WTC11 (cell line): ENCODE measurements at regions not wholly inside any gene's neighbourhood (a gene's known extent, or its start where the extent isn't known, plus 50 kb on each side); places are given as distances from the start of the nearest gene placed in this dataset.

Source experiments
- ATAC-seq: fragments of 200-7000 bp; cut with Tn5 transposase; 2 replicates; pipeline ENCODE4 v1.10.0; 2021; ENCODE audit warnings: mild to moderate bottlenecking, moderate library complexity
- CTCF ChIA-PET: fragments of 300-600 bp; sonication (Branson Sonifier 250); formaldehyde crosslinking; loops from one replicate; lab custom pipeline; 2021; ENCODE audit warnings: antibody characterized with exemption; lab: Charles Lee
- POLR2A ChIA-PET: fragments of 350-600 bp; sonication (Branson Sonifier 250); formaldehyde crosslinking; loops from one replicate; lab custom pipeline; 2021; ENCODE audit warnings: antibody characterized with exemption; lab: Charles Lee
- DNase-seq: peaks from one replicate; pipeline ENCODE4 v3.0.0; 2021; ENCODE audit warnings: low spot score
- H3K27ac Mint-ChIP-seq: 2 replicates; pipeline ENCODE4 v1.8.0; 2021; ENCODE audit warnings: mixed read lengths
- H3K27me3 Mint-ChIP-seq: 2 replicates; pipeline ENCODE4 v1.8.0; 2021; ENCODE audit warnings: low read depth, mild to moderate bottlenecking, moderate library complexity, mixed read lengths
- H3K36me3 Mint-ChIP-seq: 2 replicates; pipeline ENCODE4 v1.8.0; 2021; ENCODE audit warnings: mixed read lengths
- H3K4me1 Mint-ChIP-seq: 2 replicates; pipeline ENCODE4 v1.8.0; 2022; ENCODE audit warnings: mixed read lengths
- H3K4me3 Mint-ChIP-seq: 2 replicates; pipeline ENCODE4 v1.8.0; 2021; ENCODE audit warnings: mild to moderate bottlenecking, moderate library complexity, mixed read lengths
- H3K9me3 Mint-ChIP-seq: 2 replicates; pipeline ENCODE4 v1.8.0; 2021; ENCODE audit warnings: mixed read lengths
- ATF2 ChIP-seq: sonication (generic); formaldehyde crosslinking; IDR thresholded peaks from 2 replicates; pipeline ENCODE4 v1.8.1; 2022; ENCODE audit warnings: low read depth, missing genetic modification reagents, borderline replicate concordance
- ATF3 ChIP-seq: sonication (generic); formaldehyde crosslinking; conservative IDR thresholded peaks from 2 replicates; pipeline ENCODE4 v1.8.1; 2022; ENCODE audit warnings: mild to moderate bottlenecking, missing genetic modification reagents
- ATF6 ChIP-seq: sonication (generic); formaldehyde crosslinking; IDR thresholded peaks from 2 replicates; pipeline ENCODE4 v1.8.1; 2023; ENCODE audit warnings: mild to moderate bottlenecking, missing genetic modification reagents
- CBFB ChIP-seq: sonication (generic); formaldehyde crosslinking; IDR thresholded peaks from 2 replicates; pipeline ENCODE4 v1.8.1; 2022; ENCODE audit warnings: mild to moderate bottlenecking, low read depth, missing genetic modification reagents
- CREM ChIP-seq: sonication (generic); formaldehyde crosslinking; IDR thresholded peaks from 2 replicates; pipeline ENCODE4 v1.8.1; 2022; ENCODE audit warnings: mild to moderate bottlenecking, missing genetic modification reagents, moderate library complexity
- FOXJ3 ChIP-seq: sonication (generic); formaldehyde crosslinking; IDR thresholded peaks from 2 replicates; pipeline ENCODE4 v1.9.0; 2021; ENCODE audit warnings: missing genetic modification reagents, mild to moderate bottlenecking, borderline replicate concordance
- FOXK1 ChIP-seq: sonication (generic); formaldehyde crosslinking; IDR thresholded peaks from 2 replicates; pipeline ENCODE4 v1.8.0; 2022; ENCODE audit warnings: mild to moderate bottlenecking, moderate library complexity, missing genetic modification reagents
- GRHL2 ChIP-seq: fragments of 250-450 bp; sonication (Bioruptor Pico); IDR thresholded peaks from 2 replicates; pipeline ENCODE4 v1.8.0; 2022; ENCODE audit warnings: mild to moderate bottlenecking, moderate library complexity; ENCODE audit not compliant: insufficient replicate concordance, severe bottlenecking
- GTF2I ChIP-seq: fragments of 250-450 bp; sonication (Bioruptor Pico); conservative IDR thresholded peaks from 2 replicates; pipeline ENCODE4 v1.4.0; 2021; ENCODE audit warnings: mild to moderate bottlenecking
- HMGA2 ChIP-seq: fragments of 250-450 bp; sonication (Bioruptor Pico); IDR thresholded peaks from 2 replicates; pipeline ENCODE4 v1.4.0; 2021; ENCODE audit warnings: mild to moderate bottlenecking, moderate library complexity
- IRF1 ChIP-seq: sonication (generic); formaldehyde crosslinking; IDR thresholded peaks from 2 replicates; pipeline ENCODE4 v1.8.0; 2023; ENCODE audit warnings: missing genetic modification reagents
- JAZF1 ChIP-seq: fragments of 250-450 bp; sonication (Bioruptor Pico); IDR thresholded peaks from 2 replicates; pipeline ENCODE4 v1.9.0; 2021; ENCODE audit warnings: moderate library complexity, mild to moderate bottlenecking, inconsistent platforms
- MLX ChIP-seq: sonication (generic); formaldehyde crosslinking; IDR thresholded peaks from 2 replicates; pipeline ENCODE4 v1.8.1; 2023; ENCODE audit warnings: mild to moderate bottlenecking, missing genetic modification reagents, moderate library complexity
- NFYB ChIP-seq: sonication (generic); formaldehyde crosslinking; conservative IDR thresholded peaks from 2 replicates; pipeline ENCODE4 v1.8.0; 2022; ENCODE audit warnings: low read depth, missing genetic modification reagents
- NR2C2 ChIP-seq: sonication (generic); formaldehyde crosslinking; IDR thresholded peaks from 2 replicates; pipeline ENCODE4 v1.8.0; 2022; ENCODE audit warnings: mild to moderate bottlenecking, missing genetic modification reagents
- NR3C1 ChIP-seq: sonication (generic); formaldehyde crosslinking; conservative IDR thresholded peaks from 2 replicates; pipeline ENCODE4 v1.8.1; 2023; ENCODE audit warnings: low read depth, mild to moderate bottlenecking, missing genetic modification reagents
- PRRX2 ChIP-seq: fragments of 250-450 bp; sonication (Bioruptor Pico); IDR thresholded peaks from 2 replicates; pipeline ENCODE4 v1.8.0; 2021; ENCODE audit warnings: mild to moderate bottlenecking
- SMAD4 ChIP-seq: sonication (generic); formaldehyde crosslinking; IDR thresholded peaks from 2 replicates; pipeline ENCODE4 v1.8.0; 2022; ENCODE audit warnings: mild to moderate bottlenecking, missing genetic modification reagents
- SOX15 ChIP-seq: fragments of 250-450 bp; sonication (Bioruptor Pico); IDR thresholded peaks from 2 replicates; pipeline ENCODE4 v1.9.0; 2021; ENCODE audit warnings: mild to moderate bottlenecking
- TEAD1 ChIP-seq: sonication (generic); formaldehyde crosslinking; IDR thresholded peaks from 2 replicates; pipeline ENCODE4 v1.8.0; 2022; ENCODE audit warnings: mild to moderate bottlenecking, missing genetic modification reagents
- USF2 ChIP-seq: sonication (generic); formaldehyde crosslinking; IDR thresholded peaks from 2 replicates; pipeline ENCODE4 v1.8.1; 2023; ENCODE audit warnings: mild to moderate bottlenecking, missing genetic modification reagents, moderate library complexity
- ZBTB21 ChIP-seq: sonication (generic); formaldehyde crosslinking; IDR thresholded peaks from 2 replicates; pipeline ENCODE4 v1.8.1; 2023; ENCODE audit warnings: mild to moderate bottlenecking, missing genetic modification reagents, borderline replicate concordance
- ZNF263 ChIP-seq: sonication (generic); formaldehyde crosslinking; IDR thresholded peaks from 2 replicates; pipeline ENCODE4 v1.8.1; 2022; ENCODE audit warnings: low read depth, mild to moderate bottlenecking, moderate library complexity, missing genetic modification reagents
- ZNF423 ChIP-seq: fragments of 250-450 bp; sonication (Bioruptor Pico); IDR thresholded peaks from 2 replicates; pipeline ENCODE4 v2.1.2; 2022; ENCODE audit warnings: mild to moderate bottlenecking, moderate library complexity

GRCh38 chr4:115437739-115438138 is 324.3 kb upstream of the NDST4 start (continued):
- TF ChIP-seq ATF2 (no peak), TEAD1 (CRISPR knock-in tag) (no peak), FOXJ3 (CRISPR knock-in tag) (no peak), ATF3 (CRISPR knock-in tag) (no peak), GRHL2 (no peak)

- Mint-ChIP-seq H3K27me3 (no peaks in the 10 kb centered on the region), H3K9me3 (no peaks in the 10 kb centered on the region), H3K36me3 (no peaks in the 10 kb centered on the region), H3K4me1 (no peaks in the 10 kb centered on the region), H3K4me3 (no peak overlapping the region), H3K27ac (no peak overlapping the region)
- ATAC-seq (no peak), DNase-seq (no peak)
- ChIA-PET POLR2A (no interaction called here), CTCF (no interaction called here)
- no peak for TF ChIP-seq USF2 (CRISPR knock-in tag)
- no peak for TF ChIP-seq NR3C1 (CRISPR knock-in tag)
- TF ChIP-seq PRRX2 (CRISPR knock-in tag) = no peak
- no peak for TF ChIP-seq JAZF1 (CRISPR knock-in tag)
- TF ChIP-seq GTF2I (CRISPR knock-in tag) = no peak
- no peak for TF ChIP-seq NR2C2
- TF ChIP-seq ATF6 (CRISPR knock-in tag) = no peak
- no peak for TF ChIP-seq ZNF423 (CRISPR knock-in tag)
- TF ChIP-seq FOXK1 (CRISPR knock-in tag) = no peak
- no peak for TF ChIP-seq CBFB (CRISPR knock-in tag)
- TF ChIP-seq NFYB = no peak
- TF ChIP-seq MLX (CRISPR knock-in tag) = no peak
- TF ChIP-seq HMGA2 (CRISPR knock-in tag) = no peak
- TF ChIP-seq IRF1 (CRISPR knock-in tag) = no peak
- no peak for TF ChIP-seq ZNF263 (CRISPR knock-in tag)
- TF ChIP-seq SMAD4 (CRISPR knock-in tag) = no peak
- no peak for TF ChIP-seq SOX15 (CRISPR knock-in tag)
- no peak for TF ChIP-seq ZBTB21 (CRISPR knock-in tag)
- TF ChIP-seq CREM (CRISPR knock-in tag) = no peak
Measured at GRCh38 chr4:115433491-115433890, 320.1 kb upstream of the NDST4 start.
